Panc1 (cell line): ENCODE measurements at regions not wholly inside any gene's neighbourhood (a gene's known extent, or its start where the extent isn't known, plus 50 kb on each side); places are given as distances from the start of the nearest gene placed in this dataset.

ENCODE experiments used
- ATAC-seq: fragments of 200-7000 bp; cut with Tn5 transposase; 2 replicates; pipeline ENCODE4 v1.9.1; 2020; ENCODE audit warnings: mild to moderate bottlenecking, moderate library complexity
- BruUV-seq: library from RNA; stranded (reverse); fragments of 400-500 nt; replicated peaks from 2 replicates; lab custom pipeline; 2021; lab: Mats Ljungman, UMichigan
- CTCF ChIA-PET: fragments of 300-600 bp; sonication (Branson Sonifier 250); formaldehyde crosslinking; loops from one replicate; lab custom pipeline; 2022; ENCODE audit warnings: antibody characterized with exemption; lab: Charles Lee
- POLR2A ChIA-PET: fragments of 300-600 bp; sonication (Branson Sonifier 250); formaldehyde crosslinking; loops from one replicate; lab custom pipeline; 2022; ENCODE audit warnings: antibody characterized with exemption; lab: Charles Lee
- DNase-seq: peaks from one replicate; pipeline ENCODE4 v3.0.0-alpha.2; 2010; ENCODE audit warnings: low read depth, low spot score
- H3K27ac ChIP-seq: 2 replicates; pipeline ENCODE4 v1.5.1; 2011; ENCODE audit warnings: mild to moderate bottlenecking, low read length, inconsistent platforms
- H3K27me3 ChIP-seq: fragments of 200-500 bp; sonication (Bioruptor generic); 2 replicates; pipeline ENCODE4 v1.6.0; 2014; ENCODE audit warnings: low read length, inconsistent platforms; ENCODE audit not compliant: control insufficient read depth, insufficient read depth
- H3K36me3 ChIP-seq: fragments of 200-500 bp; sonication (Bioruptor generic); 2 replicates; pipeline ENCODE4 v1.5.1; 2014; ENCODE audit warnings: inconsistent platforms, mild to moderate bottlenecking, low read length, moderate library complexity; ENCODE audit not compliant: control insufficient read depth, insufficient read depth
- H3K4me1 ChIP-seq: 2 replicates; pipeline ENCODE4 v1.5.1; 2011; ENCODE audit warnings: inconsistent platforms, mild to moderate bottlenecking, low read length, moderate library complexity; ENCODE audit not compliant: control insufficient read depth, insufficient read depth
- H3K4me3 ChIP-seq, 2 experiments: 2 replicates each; pipeline ENCODE4 v1.5.1; 2011 to 2012; ENCODE audit warnings: low read depth in 2 of 2, low read length in 2 of 2, mild to moderate bottlenecking in 2 of 2, inconsistent platforms in 1 of 2, moderate library complexity in 1 of 2
- H3K9me3 ChIP-seq: fragments of 200-500 bp; sonication (Bioruptor generic); 2 replicates; pipeline ENCODE4 v1.5.1; 2014; ENCODE audit warnings: low read depth, mild to moderate bottlenecking, inconsistent platforms, low read length, moderate library complexity; ENCODE audit not compliant: control insufficient read depth, insufficient read depth
- POLR2AphosphoS5 ChIP-seq: IDR thresholded peaks from 2 replicates; pipeline ENCODE4 v1.6.1; 2012; ENCODE audit warnings: mild to moderate bottlenecking, low read depth, low read length, moderate library complexity
- SIN3A ChIP-seq: IDR thresholded peaks from 2 replicates; pipeline ENCODE4 v1.6.1; 2012; ENCODE audit warnings: low read depth, mild to moderate bottlenecking, low read length, moderate library complexity, borderline replicate concordance; ENCODE audit not compliant: insufficient read depth
- TCF7L2 ChIP-seq: IDR thresholded peaks from 2 replicates; pipeline ENCODE4 v1.6.1; 2011; ENCODE audit warnings: mild to moderate bottlenecking, low read depth, low read length, inconsistent platforms
- in situ Hi-C: cut with HindIII; loops from 2 replicates; pipeline ENCODE4 v1.10.0; 2016; ENCODE audit warnings: low sequenced_read_pairs, low pct_unique_long_range_greater_than_20kb
- intact Hi-C: fragments of 100-400 bp; cut with micrococcal nuclease; formaldehyde crosslinking; loops from one replicate; pipeline ENCODE4 v1.10.0; 2022; ENCODE audit not compliant: unreplicated experiment
- TF ChIP-seq, protein P1 (sequence below): fragments of 450-650 bp; IDR thresholded peaks from 2 replicates; pipeline ENCODE4 v1.5.1; 2017; ENCODE audit warnings: mild to moderate bottlenecking
- TF ChIP-seq, protein P2 (sequence below), 2 experiments: IDR thresholded peaks; 2 replicates each; pipeline ENCODE4 v1.6.1; 2011 to 2012; ENCODE audit warnings: low read depth in 2 of 2, control low read depth in 1 of 2, low read length in 1 of 2, mild to moderate bottlenecking in 1 of 2, moderate library complexity in 1 of 2; ENCODE audit not compliant: insufficient read depth in 1 of 2

DNA sequence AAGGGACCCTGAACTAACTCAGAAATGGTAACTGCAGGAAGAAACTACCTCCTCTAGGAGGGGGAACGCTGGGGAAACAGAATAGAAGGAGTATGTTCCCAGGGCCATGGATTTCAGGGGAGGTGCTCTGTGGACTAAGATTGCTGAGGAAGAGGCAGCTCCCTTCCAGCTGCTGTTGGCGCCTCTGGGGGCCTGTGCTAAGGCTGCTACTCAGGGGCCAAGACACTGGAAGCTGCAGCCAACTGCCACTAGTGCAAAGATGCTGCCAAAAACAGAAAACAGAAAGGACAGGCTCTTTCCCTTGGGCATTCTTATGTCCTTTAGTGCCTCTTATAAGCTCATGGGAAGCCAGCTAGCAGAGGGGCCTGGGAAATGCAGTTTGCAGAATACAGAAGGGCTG is 58.0 kb upstream of the SGIP1 start:
- Histone ChIP-seq H3K27me3 (no peaks in the 10 kb centered on the region), H3K4me1 (no peaks in the 10 kb centered on the region), H3K4me3 (no peak overlapping the region), H3K36me3 (no peaks in the 10 kb centered on the region), H3K27ac (no peak overlapping the region), H3K9me3 (no peaks in the 10 kb centered on the region)
- POLR2A ChIA-PET = no interaction called here
- intact Hi-C loops (no loop called here), in situ Hi-C loops (no loop called here)
- ATAC-seq (no peak), DNase-seq (no peak)
- TF ChIP-seq, protein P1, sequence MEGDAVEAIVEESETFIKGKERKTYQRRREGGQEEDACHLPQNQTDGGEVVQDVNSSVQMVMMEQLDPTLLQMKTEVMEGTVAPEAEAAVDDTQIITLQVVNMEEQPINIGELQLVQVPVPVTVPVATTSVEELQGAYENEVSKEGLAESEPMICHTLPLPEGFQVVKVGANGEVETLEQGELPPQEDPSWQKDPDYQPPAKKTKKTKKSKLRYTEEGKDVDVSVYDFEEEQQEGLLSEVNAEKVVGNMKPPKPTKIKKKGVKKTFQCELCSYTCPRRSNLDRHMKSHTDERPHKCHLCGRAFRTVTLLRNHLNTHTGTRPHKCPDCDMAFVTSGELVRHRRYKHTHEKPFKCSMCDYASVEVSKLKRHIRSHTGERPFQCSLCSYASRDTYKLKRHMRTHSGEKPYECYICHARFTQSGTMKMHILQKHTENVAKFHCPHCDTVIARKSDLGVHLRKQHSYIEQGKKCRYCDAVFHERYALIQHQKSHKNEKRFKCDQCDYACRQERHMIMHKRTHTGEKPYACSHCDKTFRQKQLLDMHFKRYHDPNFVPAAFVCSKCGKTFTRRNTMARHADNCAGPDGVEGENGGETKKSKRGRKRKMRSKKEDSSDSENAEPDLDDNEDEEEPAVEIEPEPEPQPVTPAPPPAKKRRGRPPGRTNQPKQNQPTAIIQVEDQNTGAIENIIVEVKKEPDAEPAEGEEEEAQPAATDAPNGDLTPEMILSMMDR = no peak
- TF ChIP-seq TCF7L2 = no peak
- TF ChIP-seq SIN3A = no peak
- TF ChIP-seq POLR2AphosphoS5 = no peak
- TF ChIP-seq, protein P2, sequence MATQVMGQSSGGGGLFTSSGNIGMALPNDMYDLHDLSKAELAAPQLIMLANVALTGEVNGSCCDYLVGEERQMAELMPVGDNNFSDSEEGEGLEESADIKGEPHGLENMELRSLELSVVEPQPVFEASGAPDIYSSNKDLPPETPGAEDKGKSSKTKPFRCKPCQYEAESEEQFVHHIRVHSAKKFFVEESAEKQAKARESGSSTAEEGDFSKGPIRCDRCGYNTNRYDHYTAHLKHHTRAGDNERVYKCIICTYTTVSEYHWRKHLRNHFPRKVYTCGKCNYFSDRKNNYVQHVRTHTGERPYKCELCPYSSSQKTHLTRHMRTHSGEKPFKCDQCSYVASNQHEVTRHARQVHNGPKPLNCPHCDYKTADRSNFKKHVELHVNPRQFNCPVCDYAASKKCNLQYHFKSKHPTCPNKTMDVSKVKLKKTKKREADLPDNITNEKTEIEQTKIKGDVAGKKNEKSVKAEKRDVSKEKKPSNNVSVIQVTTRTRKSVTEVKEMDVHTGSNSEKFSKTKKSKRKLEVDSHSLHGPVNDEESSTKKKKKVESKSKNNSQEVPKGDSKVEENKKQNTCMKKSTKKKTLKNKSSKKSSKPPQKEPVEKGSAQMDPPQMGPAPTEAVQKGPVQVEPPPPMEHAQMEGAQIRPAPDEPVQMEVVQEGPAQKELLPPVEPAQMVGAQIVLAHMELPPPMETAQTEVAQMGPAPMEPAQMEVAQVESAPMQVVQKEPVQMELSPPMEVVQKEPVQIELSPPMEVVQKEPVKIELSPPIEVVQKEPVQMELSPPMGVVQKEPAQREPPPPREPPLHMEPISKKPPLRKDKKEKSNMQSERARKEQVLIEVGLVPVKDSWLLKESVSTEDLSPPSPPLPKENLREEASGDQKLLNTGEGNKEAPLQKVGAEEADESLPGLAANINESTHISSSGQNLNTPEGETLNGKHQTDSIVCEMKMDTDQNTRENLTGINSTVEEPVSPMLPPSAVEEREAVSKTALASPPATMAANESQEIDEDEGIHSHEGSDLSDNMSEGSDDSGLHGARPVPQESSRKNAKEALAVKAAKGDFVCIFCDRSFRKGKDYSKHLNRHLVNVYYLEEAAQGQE (IDR thresholded peaks at IDR 0.05; ENCODE audit: insufficient read depth in 1 of 2, low read depth in 2 of 2, low read length in 1 of 2) = no peak
- CTCF ChIA-PET = no interaction called here
- no TSS peak for BruUV-seq

DNA sequence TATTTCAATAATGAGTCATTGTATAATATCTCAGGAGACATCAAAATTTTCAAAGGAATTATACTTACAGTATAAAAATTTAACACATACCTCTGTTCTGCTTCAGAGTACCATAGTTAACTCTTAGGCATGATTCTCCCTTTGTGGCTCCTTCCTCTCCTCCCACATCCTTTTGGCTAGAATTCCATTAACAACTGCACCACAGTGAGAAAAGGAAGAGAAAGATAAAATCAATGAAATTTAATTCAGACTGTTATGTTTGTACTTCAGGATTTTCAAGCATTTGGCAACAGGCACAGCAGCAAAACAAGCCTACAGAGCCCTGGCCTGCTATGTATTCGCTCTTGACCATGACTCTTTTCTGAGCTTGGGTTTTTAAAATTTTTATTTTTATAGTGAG is 57.2 kb upstream of the SGIP1 start:
- H3K27me3 ChIP-seq = no peaks in the 10 kb centered on the region
- CTCF ChIA-PET = interaction anchor here (0.7 kb wide), 1 partner anchor 180 kb away, joined by 4 read pairs; no protein-coding TSS in a partner anchor
- ATAC-seq (no peak), DNase-seq (no peak)
- intact Hi-C loops (no loop called here), in situ Hi-C loops (no loop called here)
- no peaks in the 10 kb centered on the region for H3K36me3 ChIP-seq
- TF ChIP-seq, protein P1 = no peak
- TF ChIP-seq POLR2AphosphoS5 = no peak
- TF ChIP-seq SIN3A = no peak
- TF ChIP-seq, protein P2 (IDR thresholded peaks at IDR 0.05; ENCODE audit: insufficient read depth in 1 of 2, low read depth in 2 of 2, low read length in 1 of 2) = no peak
- TF ChIP-seq TCF7L2 = no peak
- no TSS peak for BruUV-seq
- no peak overlapping the region for H3K27ac ChIP-seq
- POLR2A ChIA-PET = no interaction called here
- no peaks in the 10 kb centered on the region for H3K4me1 ChIP-seq
- no peak overlapping the region for H3K4me3 ChIP-seq
- H3K9me3 ChIP-seq = no peaks in the 10 kb centered on the region
